ENCODE measurements at regions not wholly inside any gene's neighbourhood (a gene's known extent, or its start where the extent isn't known, plus 50 kb on each side); places are given as distances from the start of the nearest gene placed in this dataset.
A peak's percentile ranks its signal among the peaks of the same experiment; 100 is the strongest.
"Not testable (repeated sequence)": the region's sequence is repeated elsewhere in the genome, so short reads cannot be mapped to it uniquely, and the experiment has no call there.

- DNase-seq: not testable (repeated sequence)
These were observed 1256.0 kb downstream of the STIM2 start for GRCh38 chr4:28116526-28117083.

GRCh38 chr4:28117084-28117682 lies 1256.5 kb downstream of the STIM2 start:
- DNase-seq: no peak

- no peak for DNase-seq
These were observed 1285.5 kb downstream of the STIM2 start for GRCh38 chr4:28146191-28146590.

GRCh38 chr4:28148221-28148620 lies 1287.6 kb downstream of the STIM2 start:
- no peak for DNase-seq

GRCh38 chr4:28149762-28150161 lies 1289.1 kb downstream of the STIM2 start:
- no peak for DNase-seq

- no peak for DNase-seq
These were observed 1290.7 kb downstream of the STIM2 start for GRCh38 chr4:28151314-28151713.

GRCh38 chr4:28167411-28167810 lies 1306.8 kb downstream of the STIM2 start:
- DNase-seq: no peak

- no peak for DNase-seq
These were observed 1316.3 kb downstream of the STIM2 start for GRCh38 chr4:28176942-28177341.

- DNase-seq: no peak
These were observed 1317.0 kb downstream of the STIM2 start for GRCh38 chr4:28177641-28178040.

GRCh38 chr4:28179126-28179525 lies 1318.5 kb downstream of the STIM2 start:
- no peak for DNase-seq

- no peak for DNase-seq
These were observed 1348.8 kb downstream of the STIM2 start for GRCh38 chr4:28209371-28209924.

- peak; percentile 2 for DNase-seq
These were observed 1351.2 kb downstream of the STIM2 start for GRCh38 chr4:28211676-28212470.

GRCh38 chr4:28221536-28221935 lies 1360.9 kb downstream of the STIM2 start:
- DNase-seq: no peak

GRCh38 chr4:28225050-28225449 lies 1364.4 kb downstream of the STIM2 start:
- no peak for DNase-seq

- DNase-seq: no peak
These were observed 1365.2 kb downstream of the STIM2 start for GRCh38 chr4:28225689-28226353.

GRCh38 chr4:28226962-28227361 lies 1366.3 kb downstream of the STIM2 start:
- DNase-seq: no peak

- no peak for DNase-seq
These were observed 1367.1 kb downstream of the STIM2 start for GRCh38 chr4:28227764-28228163.

- DNase-seq: no peak
These were observed 1368.2 kb downstream of the STIM2 start for GRCh38 chr4:28228561-28229491.

GRCh38 chr4:28232376-28232775 lies 1371.7 kb downstream of the STIM2 start:
- DNase-seq: no peak

GRCh38 chr4:28232951-28233350 lies 1372.3 kb downstream of the STIM2 start:
- no peak for DNase-seq

- no peak for DNase-seq
These were observed 1373.1 kb downstream of the STIM2 start for GRCh38 chr4:28233724-28234123.

- no peak for DNase-seq
These were observed 1378.2 kb downstream of the STIM2 start for GRCh38 chr4:28238876-28239275.

Data from amniotic stem cell (primary cell).